ENCODE measurements at regions not wholly inside any gene's neighbourhood (a gene's known extent, or its start where the extent isn't known, plus 50 kb on each side); places are given as distances from the start of the nearest gene placed in this dataset.

- H3K4me1 ChIP-seq (ENCODE audit: control insufficient read depth, insufficient read depth, low read length): no peaks in the 10 kb centered on the region
- no peaks in the 10 kb centered on the region for H3K27me3 ChIP-seq (ENCODE audit: control insufficient read depth, insufficient read depth)
- ATAC-seq: no peak
- intact Hi-C loops (cut with DNase I): no loop called here
- DNase-seq: no peak
- WGBS: 69% methylated on average over 4 of the region's 4 CpGs
- H3K4me3 ChIP-seq (ENCODE audit: low read length): no peak overlapping the region
- no peak overlapping the region for H3K27ac ChIP-seq (ENCODE audit: low read length)
- no peaks in the 10 kb centered on the region for H3K9me3 ChIP-seq (ENCODE audit: control insufficient read depth, low read length)
These were observed 92.2 kb upstream of the CDH11 start for GRCh38 chr16:65213866-65214595.

DNA sequence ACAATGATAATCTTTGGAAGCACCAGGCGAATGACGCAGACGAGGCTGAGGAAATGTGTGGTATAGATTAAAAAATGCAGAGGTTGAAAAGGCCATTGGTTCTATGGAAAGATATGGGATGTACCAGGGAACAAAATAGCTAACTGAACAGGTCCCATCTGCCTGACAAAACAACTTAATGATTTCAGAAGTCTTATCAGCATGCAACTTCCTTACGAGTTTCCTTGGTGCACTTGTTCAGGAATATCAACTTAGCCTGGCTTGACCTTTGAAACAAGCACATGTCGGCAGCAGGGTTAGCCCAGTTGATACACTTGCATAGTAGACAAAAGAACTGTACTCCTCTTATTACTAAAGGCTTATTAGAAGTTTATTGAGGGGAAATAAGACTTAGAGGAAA is 90.9 kb upstream of the CDH11 start:
- H3K27me3 ChIP-seq (ENCODE audit: control insufficient read depth, insufficient read depth): no peaks in the 10 kb centered on the region
- H3K27ac ChIP-seq (ENCODE audit: low read length): no peak overlapping the region
- H3K4me1 ChIP-seq (ENCODE audit: control insufficient read depth, insufficient read depth, low read length): no peaks in the 10 kb centered on the region
- 61% methylated on average over 5 of the region's 5 CpGs for WGBS
- ATAC-seq (no peak), DNase-seq (no peak)
- intact Hi-C loops (cut with DNase I): no loop called here
- no peaks in the 10 kb centered on the region for H3K9me3 ChIP-seq (ENCODE audit: control insufficient read depth, low read length)
- no peak overlapping the region for H3K4me3 ChIP-seq (ENCODE audit: low read length)

DNA sequence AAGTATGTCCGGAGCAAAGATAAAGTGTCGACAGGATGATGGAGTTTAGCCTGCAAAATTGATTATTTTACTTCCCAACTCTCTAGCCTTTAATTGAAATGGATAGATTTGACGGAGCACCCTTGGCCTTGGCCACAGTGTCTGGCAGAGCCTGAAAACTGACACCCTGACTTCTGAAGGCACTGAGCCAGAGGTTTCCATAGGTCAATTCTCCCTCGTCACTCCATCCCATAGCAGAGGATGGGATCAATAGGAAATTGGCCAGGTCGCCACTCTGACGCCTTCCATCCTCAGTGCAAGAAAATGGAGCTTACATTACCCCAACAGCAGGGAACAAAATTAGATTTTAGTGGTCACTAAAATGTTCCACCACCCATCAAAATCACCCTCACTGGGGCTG is 90.4 kb upstream of the CDH11 start:
- 63% methylated on average over 6 of the region's 6 CpGs for WGBS
- ATAC-seq: no peak
- no peak for DNase-seq
- no peaks in the 10 kb centered on the region for H3K4me1 ChIP-seq (ENCODE audit: control insufficient read depth, insufficient read depth, low read length)
- no peak overlapping the region for H3K4me3 ChIP-seq (ENCODE audit: low read length)
- no peaks in the 10 kb centered on the region for H3K9me3 ChIP-seq (ENCODE audit: control insufficient read depth, low read length)
- no peak overlapping the region for H3K27ac ChIP-seq (ENCODE audit: low read length)
- intact Hi-C loops (cut with DNase I): no loop called here
- H3K27me3 ChIP-seq (ENCODE audit: control insufficient read depth, insufficient read depth): no peaks in the 10 kb centered on the region

GRCh38 chr16:65202461-65202860 is 80.6 kb upstream of the CDH11 start:
- DNase-seq: no peak
- 95% methylated on average over 1 of the region's 1 CpG for WGBS
- ATAC-seq: peak in 1 of 2 donors; percentile 13

GRCh38 chr16:65201511-65201910 is 79.6 kb upstream of the CDH11 start:
- ATAC-seq: no peak
- Histone ChIP-seq H3K4me1 (ENCODE audit: control insufficient read depth, insufficient read depth, low read length) (no peaks in the 10 kb centered on the region), H3K27ac (ENCODE audit: low read length) (no peak overlapping the region), H3K4me3 (ENCODE audit: low read length) (no peak overlapping the region), H3K27me3 (ENCODE audit: control insufficient read depth, insufficient read depth) (no peaks in the 10 kb centered on the region), H3K9me3 (ENCODE audit: control insufficient read depth, low read length) (no peaks in the 10 kb centered on the region)
- intact Hi-C loops (cut with DNase I): no loop called here
- DNase-seq: no peak
- WGBS: 67% methylated on average over 8 of the region's 8 CpGs

More at GRCh38 chr16:65202461-65202860, 80.6 kb upstream of the CDH11 start:
- no peaks in the 10 kb centered on the region for H3K27me3 ChIP-seq (ENCODE audit: control insufficient read depth, insufficient read depth)
- intact Hi-C loops (cut with DNase I): no loop called here
- no peaks in the 10 kb centered on the region for H3K4me1 ChIP-seq (ENCODE audit: control insufficient read depth, insufficient read depth, low read length)
- H3K27ac ChIP-seq (ENCODE audit: low read length): no peak overlapping the region
- H3K9me3 ChIP-seq (ENCODE audit: control insufficient read depth, low read length): no peaks in the 10 kb centered on the region
- H3K4me3 ChIP-seq (ENCODE audit: low read length): no peak overlapping the region

DNA sequence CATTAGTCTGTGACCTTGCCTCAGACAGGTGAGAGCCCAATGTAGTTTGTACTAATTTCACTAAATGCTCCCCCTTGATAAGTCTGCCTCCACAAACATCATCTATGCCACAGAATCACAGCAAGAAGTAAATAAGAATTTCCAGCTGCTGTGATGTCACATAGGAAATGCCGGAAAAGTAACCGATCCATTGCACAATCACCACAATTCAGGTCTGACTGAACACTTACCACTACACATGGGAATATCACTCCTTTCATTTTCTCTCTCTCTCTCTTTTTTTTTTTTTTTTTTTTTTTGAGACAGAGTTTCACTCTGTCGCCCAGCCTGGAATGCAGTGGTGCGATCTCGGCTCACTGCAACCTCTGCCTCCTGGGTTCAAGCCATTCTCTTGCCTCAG is 79.0 kb upstream of the CDH11 start:
- H3K4me3 ChIP-seq (ENCODE audit: low read length): no peak overlapping the region
- ATAC-seq: no peak
- H3K9me3 ChIP-seq (ENCODE audit: control insufficient read depth, low read length): no peaks in the 10 kb centered on the region
- WGBS: 83% methylated on average over 5 of the region's 5 CpGs
- intact Hi-C loops (cut with DNase I): no loop called here
- no peak for DNase-seq
- H3K27me3 ChIP-seq (ENCODE audit: control insufficient read depth, insufficient read depth): no peaks in the 10 kb centered on the region
- no peaks in the 10 kb centered on the region for H3K4me1 ChIP-seq (ENCODE audit: control insufficient read depth, insufficient read depth, low read length)
- no peak overlapping the region for H3K27ac ChIP-seq (ENCODE audit: low read length)

GRCh38 chr16:65200156-65200773 is 78.4 kb upstream of the CDH11 start:
- Histone ChIP-seq H3K4me1 (ENCODE audit: control insufficient read depth, insufficient read depth, low read length) (no peaks in the 10 kb centered on the region), H3K4me3 (ENCODE audit: low read length) (no peak overlapping the region), H3K9me3 (ENCODE audit: control insufficient read depth, low read length) (no peaks in the 10 kb centered on the region), H3K27ac (ENCODE audit: low read length) (no peak overlapping the region), H3K27me3 (ENCODE audit: control insufficient read depth, insufficient read depth) (no peaks in the 10 kb centered on the region)
- intact Hi-C loops (cut with DNase I): no loop called here
- ATAC-seq (peak in 1 of 2 donors; percentile 44), DNase-seq (no peak)
- 64% methylated on average over 5 of the region's 5 CpGs for WGBS

DNA sequence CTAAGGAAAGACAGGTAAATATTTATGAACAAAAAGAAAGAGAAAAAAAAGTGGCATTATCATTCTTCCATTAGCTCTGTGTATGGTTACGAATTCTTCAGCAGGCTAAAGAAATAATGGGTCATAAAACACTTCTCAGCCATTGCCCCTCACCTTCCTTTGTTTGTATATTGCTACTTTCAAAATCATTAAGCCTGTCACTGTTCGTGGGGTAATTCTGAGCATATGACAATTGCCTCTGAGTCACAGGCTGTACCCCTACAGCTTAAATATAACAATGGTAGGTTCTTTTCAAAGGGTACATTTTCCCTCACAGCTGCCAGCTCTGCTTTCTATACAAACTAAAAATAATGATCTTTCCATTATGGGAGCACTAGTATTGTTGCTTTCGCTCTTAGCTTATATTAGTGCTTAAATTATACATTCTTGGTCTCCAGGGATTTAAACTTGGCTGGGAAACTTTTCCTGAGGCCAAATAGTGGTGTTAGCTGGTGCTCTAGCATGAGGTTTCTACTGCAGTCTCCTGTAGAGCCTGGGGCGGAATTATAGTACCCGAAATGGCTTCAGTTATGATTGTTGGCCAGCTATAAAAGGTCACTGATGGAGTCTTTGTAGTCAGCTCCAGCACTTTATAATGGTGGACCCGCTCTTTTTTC is 74.7 kb upstream of the CDH11 start:
- no peaks in the 10 kb centered on the region for H3K9me3 ChIP-seq (ENCODE audit: control insufficient read depth, low read length)
- DNase-seq (no peak), ATAC-seq (no peak)
- no peak overlapping the region for H3K4me3 ChIP-seq (ENCODE audit: low read length)
- intact Hi-C loops (cut with DNase I): no loop called here
- no peak overlapping the region for H3K27ac ChIP-seq (ENCODE audit: low read length)
- no peaks in the 10 kb centered on the region for H3K4me1 ChIP-seq (ENCODE audit: control insufficient read depth, insufficient read depth, low read length)
- no peaks in the 10 kb centered on the region for H3K27me3 ChIP-seq (ENCODE audit: control insufficient read depth, insufficient read depth)
- WGBS: 73% methylated on average over 6 of the region's 6 CpGs

DNA sequence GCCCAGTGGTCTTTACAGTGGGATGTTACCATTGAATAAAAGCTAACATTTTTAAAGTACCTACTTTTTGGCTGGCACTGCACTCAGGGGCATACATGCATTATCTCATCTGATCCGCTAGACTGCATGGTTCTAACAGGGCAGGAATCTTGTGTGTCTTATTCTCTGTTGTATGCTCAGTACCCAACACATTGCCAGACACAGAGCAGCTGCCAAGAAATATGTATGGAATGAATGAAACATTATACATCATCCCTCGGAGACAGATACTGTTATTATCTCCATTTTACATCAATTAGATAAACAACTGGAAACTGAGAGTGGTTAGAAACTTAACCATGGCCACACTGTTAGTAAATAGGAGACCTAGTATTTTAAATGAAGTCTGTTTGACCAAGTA is 74.1 kb upstream of the CDH11 start:
- DNase-seq (no peak), ATAC-seq (no peak)
- no peaks in the 10 kb centered on the region for H3K9me3 ChIP-seq (ENCODE audit: control insufficient read depth, low read length)
- no peaks in the 10 kb centered on the region for H3K4me1 ChIP-seq (ENCODE audit: control insufficient read depth, insufficient read depth, low read length)
- no peak overlapping the region for H3K4me3 ChIP-seq (ENCODE audit: low read length)
- H3K27ac ChIP-seq (ENCODE audit: low read length): no peak overlapping the region
- no peaks in the 10 kb centered on the region for H3K27me3 ChIP-seq (ENCODE audit: control insufficient read depth, insufficient read depth)
- WGBS: 55% methylated on average over 2 of the region's 2 CpGs
- intact Hi-C loops (cut with DNase I): no loop called here

DNA sequence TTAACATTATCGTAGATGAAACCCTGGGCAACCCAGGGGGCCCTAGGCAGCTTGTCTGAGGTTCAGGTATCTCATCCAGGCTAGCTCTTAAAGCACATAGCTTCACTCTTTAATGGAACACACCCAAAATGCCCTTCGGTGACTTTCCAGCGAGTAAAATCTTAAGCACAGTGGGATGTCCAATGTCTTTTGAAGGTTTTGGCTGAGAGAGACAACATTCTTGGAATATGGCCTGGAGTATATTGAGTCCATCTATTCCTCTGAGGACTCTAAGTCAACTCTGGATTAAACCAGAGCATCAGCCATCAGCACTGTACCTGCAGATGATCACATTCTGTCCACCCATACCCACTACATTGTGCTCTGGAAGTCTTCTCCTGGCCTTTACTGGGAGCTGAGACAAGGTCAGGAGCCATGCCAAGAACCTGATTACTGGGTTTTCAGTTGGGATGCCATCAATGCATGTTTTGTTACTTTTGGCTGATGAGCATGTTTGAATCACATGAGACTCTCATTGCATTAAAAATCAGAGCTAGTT is 63.4 kb upstream of the CDH11 start:
- WGBS: 55% methylated on average over 3 of the region's 3 CpGs
- no peak overlapping the region for H3K27ac ChIP-seq (ENCODE audit: low read length)
- DNase-seq: no peak

DNA sequence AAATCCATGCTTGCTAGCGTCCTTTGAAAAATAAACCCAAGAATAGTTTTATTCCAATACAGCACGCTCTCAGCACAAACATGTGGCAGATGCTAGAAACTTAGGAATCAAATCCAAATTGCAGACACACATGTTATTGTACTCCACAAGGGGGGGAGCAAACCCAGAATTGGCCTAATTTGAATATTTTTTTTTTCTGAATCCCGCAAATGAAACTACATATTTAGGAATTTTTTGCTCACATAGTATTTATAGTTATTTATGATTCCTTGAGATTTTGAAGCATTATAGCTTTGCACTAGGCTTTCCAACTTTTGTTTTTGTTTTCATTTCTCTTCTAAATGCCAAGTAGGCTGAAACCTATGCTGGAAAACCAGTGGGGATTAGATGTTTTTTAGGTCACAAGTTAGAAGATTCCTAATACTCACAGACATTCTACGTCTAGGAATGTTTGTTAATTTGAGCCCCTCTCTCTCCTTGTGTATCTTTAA is 59.3 kb upstream of the CDH11 start:
- DNase-seq: no peak
- intact Hi-C loops (cut with DNase I): no loop called here
- Histone ChIP-seq H3K27ac (ENCODE audit: low read length) (no peak overlapping the region), H3K4me1 (ENCODE audit: control insufficient read depth, insufficient read depth, low read length) (peaks cover 4% of the 10 kb centered on the region), H3K27me3 (ENCODE audit: control insufficient read depth, insufficient read depth) (no peaks in the 10 kb centered on the region), H3K4me3 (ENCODE audit: low read length) (no peak overlapping the region), H3K9me3 (ENCODE audit: control insufficient read depth, low read length) (no peaks in the 10 kb centered on the region)
- no peak for ATAC-seq
- WGBS: 44% methylated on average over 4 of the region's 4 CpGs

More for the DNA sequence above, 63.4 kb upstream of the CDH11 start:
- Histone ChIP-seq H3K9me3 (ENCODE audit: control insufficient read depth, low read length) (no peaks in the 10 kb centered on the region), H3K27me3 (ENCODE audit: control insufficient read depth, insufficient read depth) (no peaks in the 10 kb centered on the region), H3K4me1 (ENCODE audit: control insufficient read depth, insufficient read depth, low read length) (peaks cover 4% of the 10 kb centered on the region), H3K4me3 (ENCODE audit: low read length) (no peak overlapping the region)
- intact Hi-C loops (cut with DNase I): no loop called here
- ATAC-seq: no peak
